Adrenal gland (tissue), 5 donors: ENCODE measurements at regions not wholly inside any gene's neighbourhood (a gene's known extent, or its start where the extent isn't known, plus 50 kb on each side); places are given as distances from the start of the nearest gene placed in this dataset.

Experiments used
- CTCF ChIP-seq, 6 experiments: fragments of 450-650 bp in 4 of 6; fragments of 200-600 bp in 2 of 6; sonication (generic) in 1 of 6; IDR thresholded peaks; 1 replicate in 5 of 6; 2 replicates in 1 of 6; pipeline versions ENCODE4 v1.5.1 to v1.8.0; 2016 to 2021; ENCODE audit warnings: antibody characterized with exemption in 6 of 6, mild to moderate bottlenecking in 2 of 6, moderate library complexity in 1 of 6
- POLR2A ChIP-seq, 2 donors: fragments of 450-650 bp; IDR thresholded peaks; one replicate each; pipeline ENCODE4 v1.6.1; 2017; ENCODE audit warnings: antibody characterized with exemption in 2 of 2, mild to moderate bottlenecking in 2 of 2, moderate library complexity in 1 of 2
- donor health status: DM: no; HTN: no; CAD: no.

GRCh38 chr18:71503222-71503621 lies 1040.9 kb downstream of the CBLN2 start:
- no peak for TF ChIP-seq CTCF (IDR thresholded peaks at IDR 0.05)
- no peak for TF ChIP-seq POLR2A (IDR thresholded peaks at IDR 0.05)
